GM12878 (cell line): ENCODE measurements at regions not wholly inside any gene's neighbourhood (a gene's known extent, or its start where the extent isn't known, plus 50 kb on each side); places are given as distances from the start of the nearest gene placed in this dataset.

Experiments
- ATAC-seq: fragments of 200-7000 bp; cut with Tn5 transposase; 3 replicates; pipeline ENCODE4 v1.9.1; 2020; ENCODE audit warnings: mild to moderate bottlenecking, moderate library complexity
- BruUV-seq: library from RNA; stranded (reverse); fragments of 400-500 nt; replicated peaks from 2 replicates; lab custom pipeline; 2021; lab: Mats Ljungman, UMichigan
- CTCF ChIA-PET: fragments of 300-600 bp; sonication (Branson Sonifier 250); formaldehyde crosslinking; extraction: SDS; loops from one replicate; lab custom pipeline; 2021; ENCODE audit warnings: inconsistent platforms; lab: Yijun Ruan, JAX
- POLR2A ChIA-PET: fragments of 350-600 bp; formaldehyde crosslinking; extraction: SDS; loops from one replicate; lab custom pipeline; 2021; ENCODE audit warnings: inconsistent platforms; lab: Charles Lee
- RAD21 ChIA-PET: fragments of 300-600 bp; sonication (Branson Sonifier 250); formaldehyde crosslinking; loops from one replicate; lab custom pipeline; 2023; ENCODE audit warnings: antibody characterized with exemption; ENCODE audit not compliant: unreplicated experiment; lab: Charles Lee
- SMC1A ChIA-PET: fragments of 300-600 bp; sonication (Branson Sonifier 250); formaldehyde crosslinking; loops from one replicate; lab custom pipeline; 2023; ENCODE audit not compliant: unreplicated experiment, uncharacterized antibody; lab: Charles Lee
- DNase-seq: peaks from one replicate; pipeline ENCODE4 v3.0.0-alpha.2; 2011; ENCODE audit warnings: low read depth, low spot score
- FAIRE-seq: peaks from 3 replicates; lab custom pipeline; 2011; peaks lifted over from hg19 to GRCh38; lab: Jason Lieb, UNC
- H2AFZ ChIP-seq: 2 replicates; pipeline ENCODE4 v1.6.0; 2011; ENCODE audit warnings: low read depth, low read length, control low read depth; ENCODE audit not compliant: control insufficient read depth
- H3K27ac ChIP-seq: 2 replicates; pipeline ENCODE4 v1.5.1; 2011; ENCODE audit warnings: control low read depth; ENCODE audit not compliant: control insufficient read depth, insufficient read depth
- H3K27me3 ChIP-seq, 2 experiments: replicated peaks in 1 of 2; 2 replicates each; pipeline versions ENCODE4 v1.6.0 to v1.6.1; 2011; ENCODE audit warnings: low read length in 1 of 2; ENCODE audit not compliant: control insufficient read depth in 2 of 2, insufficient read depth in 2 of 2
- H3K36me3 ChIP-seq, 2 experiments: 2 replicates each; pipeline ENCODE4 v1.5.1; 2011; ENCODE audit warnings: low read length in 1 of 2; ENCODE audit not compliant: control insufficient read depth in 2 of 2, insufficient read depth in 2 of 2
- H3K4me1 ChIP-seq: 2 replicates; pipeline ENCODE4 v1.6.1; 2011; ENCODE audit warnings: mild to moderate bottlenecking, low read length, moderate library complexity, mixed read lengths; ENCODE audit not compliant: control insufficient read depth, insufficient read depth
- H3K4me2 ChIP-seq: 2 replicates; pipeline ENCODE4 v1.6.0; 2011; ENCODE audit warnings: control low read depth; ENCODE audit not compliant: control insufficient read depth, insufficient read depth
- H3K4me3 ChIP-seq: fragments of 200-600 bp; sonication (generic); 2 replicates; pipeline ENCODE4 v1.5.1; 2016
- H3K79me2 ChIP-seq: 2 replicates; pipeline ENCODE4 v1.6.0; 2011; ENCODE audit warnings: low read length; ENCODE audit not compliant: control insufficient read depth, insufficient read depth
- H3K9ac ChIP-seq: 2 replicates; pipeline ENCODE4 v1.8.0; 2011; ENCODE audit warnings: low read length, control low read depth, mixed read lengths; ENCODE audit not compliant: control insufficient read depth, insufficient read depth
- H3K9me3 ChIP-seq: replicated peaks from 3 replicates; pipeline ENCODE4 v1.5.1; 2011; ENCODE audit warnings: mild to moderate bottlenecking, low read length; ENCODE audit not compliant: control insufficient read depth, insufficient read depth
- H4K20me1 ChIP-seq: 2 replicates; pipeline ENCODE4 v1.6.0; 2011; ENCODE audit not compliant: control insufficient read depth, insufficient read depth
- ATF3 ChIP-seq: IDR thresholded peaks from 2 replicates; pipeline ENCODE4 v1.6.1; 2011; ENCODE audit warnings: low read depth, mild to moderate bottlenecking, low read length, moderate library complexity, borderline replicate concordance; ENCODE audit errors: extremely low read depth
- BACH1 ChIP-seq: fragments of 450-650 bp; IDR thresholded peaks from 2 replicates; pipeline ENCODE4 v1.6.1; 2017; ENCODE audit warnings: mild to moderate bottlenecking, borderline replicate concordance
- BCL11A ChIP-seq: IDR thresholded peaks from 2 replicates; pipeline ENCODE4 v1.6.1; 2011; ENCODE audit warnings: low read depth, low read length
- BMI1 ChIP-seq: fragments of 450-650 bp; IDR thresholded peaks from 2 replicates; pipeline ENCODE4 v1.6.1; 2016; ENCODE audit warnings: mild to moderate bottlenecking, moderate library complexity, borderline replicate concordance
- CREM ChIP-seq: IDR thresholded peaks from 2 replicates; pipeline ENCODE4 v1.6.1; 2014; ENCODE audit warnings: antibody characterized with exemption, low read depth
- IKZF2 ChIP-seq, 2 experiments: fragments of 450-650 bp; IDR thresholded peaks; 2 replicates each; pipeline ENCODE4 v1.6.1; 2017; ENCODE audit warnings: mild to moderate bottlenecking in 2 of 2, moderate library complexity in 2 of 2
- IRF5 ChIP-seq: fragments of 450-650 bp; IDR thresholded peaks from 2 replicates; pipeline ENCODE4 v1.6.1; 2017; ENCODE audit warnings: borderline replicate concordance
- JUNB ChIP-seq: IDR thresholded peaks from 2 replicates; pipeline ENCODE4 v1.6.1; 2016; ENCODE audit warnings: antibody characterized with exemption, mild to moderate bottlenecking
- NFYA ChIP-seq: IDR thresholded peaks from 2 replicates; pipeline ENCODE4 v1.6.1; 2011; ENCODE audit warnings: low read depth, mild to moderate bottlenecking, low read length, improper control_type of control experiment, borderline replicate concordance
- NR2C1 ChIP-seq: fragments of 450-650 bp; IDR thresholded peaks from 2 replicates; pipeline ENCODE4 v1.6.1; 2017; ENCODE audit warnings: antibody characterized with exemption, mild to moderate bottlenecking, moderate library complexity
- NR2C2 ChIP-seq: IDR thresholded peaks from 2 replicates; pipeline ENCODE4 v1.6.1; 2011; ENCODE audit warnings: borderline replicate concordance, low read depth; ENCODE audit not compliant: control insufficient read depth, insufficient read length
- RAD21 ChIP-seq: IDR thresholded peaks from 2 replicates; pipeline ENCODE4 v1.6.1; 2011; ENCODE audit warnings: mild to moderate bottlenecking, low read depth, low read length, moderate library complexity; ENCODE audit not compliant: insufficient read depth
- WRNIP1 ChIP-seq: IDR thresholded peaks from 2 replicates; pipeline ENCODE4 v1.6.1; 2011; ENCODE audit warnings: low read depth, low read length, improper control_type of control experiment, borderline replicate concordance
- ZNF217 ChIP-seq: fragments of 450-650 bp; IDR thresholded peaks from 2 replicates; pipeline ENCODE4 v1.6.1; 2017; ENCODE audit warnings: antibody characterized with exemption, mild to moderate bottlenecking
- ZNF384 ChIP-seq: IDR thresholded peaks from 2 replicates; pipeline ENCODE4 v1.6.1; 2012; ENCODE audit warnings: low read depth, mild to moderate bottlenecking, low read length, improper control_type of control experiment, borderline replicate concordance
- ZNF592 ChIP-seq: fragments of 450-650 bp; IDR thresholded peaks from 2 replicates; pipeline ENCODE4 v1.6.1; 2017; ENCODE audit warnings: mild to moderate bottlenecking, moderate library complexity
- WGBS: methylation state at CpG from one replicate; pipeline ENCODE4 v1.1.6; 2016; ENCODE audit warnings: low lambda C conversion rate; ENCODE audit not compliant: insufficient replicate concordance, insufficient coverage; ENCODE audit errors: missing lambda C conversion rate; 5-methylcytosine and 5-hydroxymethylcytosine counted together
- in situ Hi-C: fragments of 300-500 bp; cut with MboI; formaldehyde crosslinking; loops from 9 replicates; pipeline ENCODE4 v1.14.3; 2018; ENCODE audit warnings: mixed read lengths
- intact Hi-C: fragments of 100-400 bp; cut with micrococcal nuclease; formaldehyde crosslinking; loops from one replicate; pipeline ENCODE4 v1.14.2; 2022; ENCODE audit not compliant: unreplicated experiment

- no peak for TF ChIP-seq IRF5
- no peak for TF ChIP-seq IKZF2 (IDR thresholded peaks at IDR 0.05)
- TF ChIP-seq NFYA = no peak
- no peak for TF ChIP-seq WRNIP1
- no peak for TF ChIP-seq ZNF217
- TF ChIP-seq BMI1 = no peak
- no peak for TF ChIP-seq RAD21
- no peak for TF ChIP-seq NR2C1
These were observed 124.0 kb downstream of the ESM1 start (continued) for GRCh38 chr5:54861212-54861894.

GRCh38 chr5:54860321-54860720 lies 125.1 kb downstream of the ESM1 start:
- SMC1A ChIA-PET = no interaction called here
- TF ChIP-seq CREM (no peak), BCL11A (no peak), ZNF592 (no peak), ATF3 (no peak), NR2C2 (no peak), ZNF384 (no peak), JUNB (no peak), BACH1 (no peak)

More at GRCh38 chr5:54860321-54860720, 125.1 kb downstream of the ESM1 start:
- H4K20me1 ChIP-seq = no peaks in the 10 kb centered on the region
- no peaks in the 10 kb centered on the region for H3K4me1 ChIP-seq
- H3K27ac ChIP-seq = no peak overlapping the region
- POLR2A ChIA-PET = no interaction called here
- no peak for DNase-seq
- no peak overlapping the region for H3K4me3 ChIP-seq
- H3K9me3 ChIP-seq = peaks cover 7% of the 10 kb centered on the region; the same call in 2 of the 3 replicates
- WGBS = 17% methylated on average over 2 of the region's 2 CpGs
- ATAC-seq = no peak
- no peak overlapping the region for H3K4me2 ChIP-seq
- H3K36me3 ChIP-seq = no peaks in the 10 kb centered on the region
- BruUV-seq = no TSS peak
- no peak overlapping the region for H3K9ac ChIP-seq
- in situ Hi-C loops (no loop called here), intact Hi-C loops (loop anchor here (10.0 kb wide), 1 partner anchor 616 kb away; no protein-coding TSS in a partner anchor)
- CTCF ChIA-PET = no interaction called here
- FAIRE-seq = no peak
- no peaks in the 10 kb centered on the region for H3K79me2 ChIP-seq
- RAD21 ChIA-PET = no interaction called here
- H2AFZ ChIP-seq = no peak overlapping the region
- peaks cover 0 to 2% of the 10 kb centered on the region in 2 experiments; a peak in 1 of 4 replicates for H3K27me3 ChIP-seq
